GM23248 (cell line): ENCODE measurements at regions not wholly inside any gene's neighbourhood (a gene's known extent, or its start where the extent isn't known, plus 50 kb on each side); places are given as distances from the start of the nearest gene placed in this dataset.

ENCODE experiments used
- DNase-seq: peaks from one replicate; pipeline ENCODE4 v3.0.0-alpha.2; 2015
- H2AFZ ChIP-seq: fragments of 200-600 bp; sonication (generic); 2 replicates; pipeline ENCODE4 v1.6.1; 2016; ENCODE audit warnings: antibody characterized with exemption
- H3F3A ChIP-seq: fragments of 200-600 bp; sonication (generic); 2 replicates; pipeline ENCODE4 v1.6.1; 2016; ENCODE audit warnings: mild to moderate bottlenecking, antibody characterized with exemption, mixed run types; ENCODE audit not compliant: insufficient read depth
- H3K27ac ChIP-seq: fragments of 200-600 bp; sonication (generic); 2 replicates; pipeline ENCODE4 v1.5.1; 2016; ENCODE audit warnings: mild to moderate bottlenecking
- H3K27me3 ChIP-seq: fragments of 200-600 bp; sonication (generic); replicated peaks from 2 replicates; pipeline ENCODE4 v1.6.1; 2016; ENCODE audit warnings: mild to moderate bottlenecking; ENCODE audit not compliant: insufficient read depth
- H3K36me3 ChIP-seq: fragments of 200-600 bp; sonication (generic); 2 replicates; pipeline ENCODE4 v1.6.1; 2016; ENCODE audit warnings: low read depth, mild to moderate bottlenecking
- H3K4me1 ChIP-seq: fragments of 200-600 bp; sonication (generic); 2 replicates; pipeline ENCODE4 v1.6.1; 2016; ENCODE audit warnings: mild to moderate bottlenecking; ENCODE audit not compliant: insufficient read depth
- H3K4me2 ChIP-seq: fragments of 200-600 bp; sonication (generic); one replicate; pipeline ENCODE4 v1.6.1; 2016; ENCODE audit warnings: mild to moderate bottlenecking; ENCODE audit not compliant: unreplicated experiment
- H3K4me3 ChIP-seq: fragments of 200-600 bp; sonication (generic); 2 replicates; pipeline ENCODE4 v1.5.1; 2016; ENCODE audit warnings: mild to moderate bottlenecking
- H3K79me2 ChIP-seq: fragments of 200-600 bp; sonication (generic); 2 replicates; pipeline ENCODE4 v1.6.1; 2016; ENCODE audit warnings: mild to moderate bottlenecking; ENCODE audit not compliant: insufficient read depth
- H3K9ac ChIP-seq: fragments of 200-600 bp; sonication (generic); 2 replicates; pipeline ENCODE4 v1.6.1; 2016; ENCODE audit warnings: mild to moderate bottlenecking
- H3K9me2 ChIP-seq: fragments of 200-600 bp; sonication (generic); 2 replicates; pipeline ENCODE4 v1.6.1; 2016; ENCODE audit warnings: mixed run types, mild to moderate bottlenecking, moderate library complexity; ENCODE audit not compliant: insufficient read depth
- H3K9me3 ChIP-seq: fragments of 200-600 bp; sonication (generic); one replicate; pipeline ENCODE4 v1.6.1; 2017; ENCODE audit warnings: low read depth
- H4K20me1 ChIP-seq: fragments of 200-600 bp; sonication (generic); 2 replicates; pipeline ENCODE4 v1.6.0; 2016; ENCODE audit not compliant: insufficient read depth
- EZH2 ChIP-seq: fragments of 200-600 bp; sonication (generic); IDR thresholded peaks from 2 replicates; pipeline ENCODE4 v1.6.1; 2018; ENCODE audit warnings: antibody characterized with exemption, mild to moderate bottlenecking; ENCODE audit not compliant: insufficient read depth, poor library complexity, severe bottlenecking
- EZH2phosphoT487 ChIP-seq: fragments of 200-600 bp; sonication (generic); IDR thresholded peaks from 2 replicates; pipeline ENCODE4 v1.6.1; 2018; ENCODE audit warnings: antibody characterized with exemption, moderate library complexity, mild to moderate bottlenecking, low read depth; ENCODE audit not compliant: insufficient read depth
- WGBS, 2 experiments: methylation state at CpG; one replicate each; pipeline ENCODE4 v1.1.6; 2015 to 2017; ENCODE audit warnings: low lambda C conversion rate in 2 of 2, low coverage in 1 of 2; ENCODE audit errors: missing lambda C conversion rate in 2 of 2; 5-methylcytosine and 5-hydroxymethylcytosine counted together
- in situ Hi-C: fragments of 300-500 bp; cut with MboI; formaldehyde crosslinking; loops from 2 replicates; pipeline ENCODE4 v1.15.0; 2020

DNA sequence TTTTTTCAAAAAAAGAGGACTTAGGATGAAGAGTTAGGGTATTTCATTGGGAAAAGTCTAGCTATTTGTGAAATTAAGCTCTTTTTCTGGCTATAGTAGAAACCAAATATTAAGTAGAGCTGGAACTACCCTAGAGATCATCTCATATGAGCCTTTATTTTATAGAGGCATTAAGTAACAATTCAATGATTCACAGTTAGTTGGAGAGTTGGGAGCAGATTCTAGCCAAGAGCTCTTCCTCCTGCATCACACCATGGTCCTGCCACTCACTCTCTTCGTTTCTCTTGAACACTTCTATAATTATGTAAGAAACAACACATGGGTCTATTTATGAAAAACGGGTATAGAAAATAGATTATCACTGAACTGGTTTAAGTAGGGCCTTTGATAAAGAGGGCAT lies 76.1 kb upstream of the ANK3 start:
- in situ Hi-C loops: loop anchor here (25.0 kb wide), 1 partner anchor 296 kb away; no protein-coding TSS in a partner anchor
- H3K27me3 ChIP-seq: no peaks in the 10 kb centered on the region
- WGBS, 2 experiments: 15 to 25% methylated on average over 2 of the region's 2 CpGs
- H4K20me1 ChIP-seq: no peaks in the 10 kb centered on the region
- peak; percentile 68 for DNase-seq
- H3K4me1 ChIP-seq: peaks cover 26% of the 10 kb centered on the region
- no peak overlapping the region for H2AFZ ChIP-seq
- H3K9me2 ChIP-seq: no peaks in the 10 kb centered on the region
- no peaks in the 10 kb centered on the region for H3K79me2 ChIP-seq
- 0 out of 2 replicates have a peak overlapping the region, but pooled peaks have one; percentile 8 for H3K4me3 ChIP-seq
- no peak overlapping the region for H3K9ac ChIP-seq
- no peaks in the 10 kb centered on the region for H3K9me3 ChIP-seq
- H3K4me2 ChIP-seq: peak overlapping the region; percentile 8
- peaks cover 22% of the 10 kb centered on the region for H3F3A ChIP-seq
- H3K36me3 ChIP-seq: no peaks in the 10 kb centered on the region
- no peak overlapping the region for H3K27ac ChIP-seq
- no peak for TF ChIP-seq EZH2phosphoT487
- no peak for TF ChIP-seq EZH2

DNA sequence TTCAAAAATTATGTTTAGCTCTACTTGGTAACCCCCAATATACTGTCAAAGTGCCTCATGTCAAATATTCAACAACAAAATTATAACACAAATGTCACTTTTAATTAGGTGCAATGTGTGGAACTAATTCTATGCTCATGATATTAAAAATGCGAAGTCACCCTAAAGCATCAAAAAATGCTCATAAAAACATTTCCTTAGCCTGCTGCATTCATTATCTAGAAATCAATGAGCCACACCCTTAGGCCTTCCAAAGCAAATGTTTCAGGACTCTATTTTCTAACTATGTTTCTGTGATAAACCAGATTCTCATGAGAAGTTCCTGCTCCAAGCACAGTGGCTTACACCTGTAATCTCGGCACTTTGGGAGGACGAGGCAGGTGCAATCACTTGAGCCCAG lies 75.0 kb upstream of the ANK3 start:
- no peaks in the 10 kb centered on the region for H3K79me2 ChIP-seq
- no peak for DNase-seq
- H3K27ac ChIP-seq: no peak overlapping the region
- no peak overlapping the region for H3K4me2 ChIP-seq
- no peaks in the 10 kb centered on the region for H4K20me1 ChIP-seq
- no peak overlapping the region for H2AFZ ChIP-seq
- H3K4me1 ChIP-seq: peaks cover 26% of the 10 kb centered on the region
- H3K27me3 ChIP-seq: no peaks in the 10 kb centered on the region
- H3K36me3 ChIP-seq: no peaks in the 10 kb centered on the region
- H3K4me3 ChIP-seq: no peak overlapping the region
- no peak overlapping the region for H3K9ac ChIP-seq
- no peak for TF ChIP-seq EZH2
- no peak for TF ChIP-seq EZH2phosphoT487
- in situ Hi-C loops: loop anchor here (25.0 kb wide), 1 partner anchor 298 kb away; no protein-coding TSS in a partner anchor
- no peaks in the 10 kb centered on the region for H3K9me2 ChIP-seq
- peaks cover 22% of the 10 kb centered on the region for H3F3A ChIP-seq
- WGBS, 2 experiments: 97% methylated on average over 3 of the region's 3 CpGs
- no peaks in the 10 kb centered on the region for H3K9me3 ChIP-seq

DNA sequence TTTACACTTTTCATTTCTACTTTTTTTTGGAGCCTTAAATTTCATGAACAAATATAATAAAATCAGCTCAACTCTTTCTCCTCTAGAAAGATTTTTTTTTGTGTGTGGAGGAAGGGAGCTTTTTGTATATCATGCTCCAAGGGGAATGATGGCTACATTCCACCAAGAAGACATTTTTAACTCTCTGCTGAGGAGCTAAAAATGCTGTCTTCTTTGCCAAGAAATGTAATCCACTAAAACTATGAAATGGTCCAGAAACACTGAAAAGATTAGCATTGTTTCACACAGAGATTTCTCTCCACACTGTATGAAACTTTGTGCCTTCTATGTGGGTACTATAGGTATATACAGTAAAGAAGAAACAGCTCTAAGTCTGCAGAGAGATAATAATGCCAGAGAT lies 74.1 kb upstream of the ANK3 start:
- Histone ChIP-seq H3K79me2 (no peaks in the 10 kb centered on the region), H3K4me2 (no peak overlapping the region), H3K9ac (no peak overlapping the region), H3K36me3 (no peaks in the 10 kb centered on the region), H3K9me2 (no peaks in the 10 kb centered on the region), H3K9me3 (no peaks in the 10 kb centered on the region), H3K27me3 (no peaks in the 10 kb centered on the region), H3K27ac (no peak overlapping the region), H3K4me1 (peaks cover 26% of the 10 kb centered on the region), H4K20me1 (no peaks in the 10 kb centered on the region), H3K4me3 (no peak overlapping the region), H3F3A (peaks cover 22% of the 10 kb centered on the region), H2AFZ (no peak overlapping the region)
- TF ChIP-seq EZH2phosphoT487 (no peak), EZH2 (no peak)
- in situ Hi-C loops: loop anchor here (25.0 kb wide), 1 partner anchor 299 kb away; no protein-coding TSS in a partner anchor
- no peak for DNase-seq

DNA sequence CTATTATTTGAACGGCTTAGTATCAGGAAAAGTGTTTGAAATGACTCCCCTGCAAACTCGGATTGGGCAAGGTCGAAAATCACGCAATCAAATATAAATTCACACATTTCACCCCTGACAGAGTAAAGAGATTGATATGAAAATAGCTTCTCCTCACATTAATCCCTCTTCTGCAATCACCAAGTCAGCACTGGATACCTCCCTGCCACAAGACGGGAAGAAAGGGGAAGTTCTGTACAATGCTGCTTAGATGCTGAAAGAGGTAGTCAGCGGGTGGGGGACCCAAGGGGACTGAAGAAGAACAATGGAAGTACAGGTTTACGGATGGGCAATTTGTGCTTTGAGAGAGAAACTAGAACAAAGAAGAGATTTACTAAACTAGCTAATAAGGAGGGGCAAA lies 72.0 kb upstream of the ANK3 start:
- 88 to 93% methylated on average over 7 of the region's 7 CpGs for WGBS, 2 experiments
- no peak for TF ChIP-seq EZH2phosphoT487
- no peak for TF ChIP-seq EZH2
- H3K4me2 ChIP-seq: no peak overlapping the region
- H3F3A ChIP-seq: peaks cover 16% of the 10 kb centered on the region
- H3K9ac ChIP-seq: no peak overlapping the region
- peaks cover 19% of the 10 kb centered on the region for H3K4me1 ChIP-seq
- DNase-seq: no peak
- no peaks in the 10 kb centered on the region for H3K9me2 ChIP-seq
- no peaks in the 10 kb centered on the region for H3K36me3 ChIP-seq
- H3K4me3 ChIP-seq: no peak overlapping the region
- in situ Hi-C loops: loop anchor here (25.0 kb wide), 1 partner anchor 301 kb away; no protein-coding TSS in a partner anchor
- no peak overlapping the region for H3K27ac ChIP-seq
- H3K9me3 ChIP-seq: no peaks in the 10 kb centered on the region
- H4K20me1 ChIP-seq: no peaks in the 10 kb centered on the region
- no peaks in the 10 kb centered on the region for H3K79me2 ChIP-seq
- H2AFZ ChIP-seq: no peak overlapping the region
- H3K27me3 ChIP-seq: no peaks in the 10 kb centered on the region
